ENCODE measurements at regions not wholly inside any gene's neighbourhood (a gene's known extent, or its start where the extent isn't known, plus 50 kb on each side); places are given as distances from the start of the nearest gene placed in this dataset.
"Not testable (repeated sequence)": the region's sequence is repeated elsewhere in the genome, so short reads cannot be mapped to it uniquely, and the experiment has no call there.

DNA sequence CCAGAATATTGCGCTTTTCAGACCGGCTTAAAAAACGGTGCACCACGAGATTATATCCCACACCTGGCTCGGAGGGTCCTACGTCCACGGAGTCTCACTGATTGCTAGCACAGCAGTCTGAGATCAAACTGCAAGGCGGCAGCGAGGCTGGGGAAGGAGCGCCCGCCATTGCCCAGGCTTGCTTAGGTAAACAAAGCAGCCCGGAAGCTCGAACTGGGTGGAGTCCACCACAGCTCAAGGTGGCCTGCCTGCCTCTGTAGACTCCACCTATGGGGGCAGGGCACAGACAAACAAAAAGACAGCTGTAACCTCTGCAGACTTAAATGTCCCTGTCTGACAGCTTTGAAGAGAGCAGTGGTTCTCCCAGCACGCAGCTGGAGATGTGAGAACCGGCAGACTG is 344.7 kb downstream of the RAP2B start:
- not testable (repeated sequence) for H3K4me1 ChIP-seq (ENCODE audit: control insufficient read depth in 2 of 2, insufficient read depth in 1 of 2, low read depth in 1 of 2, low read length in 2 of 2); H2BK15ac ChIP-seq (ENCODE audit: low read length); H3K4ac ChIP-seq (ENCODE audit: low read length)

DNA sequence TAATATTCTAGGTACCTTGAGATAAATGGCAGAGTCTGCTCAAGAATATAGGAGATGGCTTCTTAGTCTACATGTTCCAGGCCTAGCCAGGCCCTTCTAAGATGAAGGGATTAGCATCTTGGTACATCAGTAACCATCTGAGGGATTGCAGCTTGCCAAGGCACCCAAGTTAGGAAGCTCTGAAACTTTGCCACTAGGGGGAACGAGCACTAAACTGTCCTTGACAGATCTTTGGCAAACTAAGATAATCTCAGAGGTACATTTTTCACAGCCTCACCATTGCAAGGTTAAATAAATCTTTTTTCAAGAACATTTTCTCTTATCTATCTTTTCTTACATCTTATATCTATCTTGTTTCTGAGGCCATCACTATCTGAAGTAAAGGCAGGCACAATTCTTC is 351.2 kb downstream of the RAP2B start:
- Histone ChIP-seq H3K18ac (ENCODE audit: low read length) (no peak overlapping the region), H2BK12ac (ENCODE audit: low read length) (no peak overlapping the region), H3K23ac (ENCODE audit: low read depth, low read length, poor library complexity) (no peak overlapping the region), H3K27me3 (ENCODE audit: control insufficient read depth in 3 of 3, insufficient read depth in 3 of 3, low read depth in 1 of 3, low read length in 3 of 3) (no peaks in the 10 kb centered on the region), H3K4ac (ENCODE audit: low read length) (no peak overlapping the region), H4K8ac (ENCODE audit: low read depth, low read length) (no peak overlapping the region), H2BK5ac (ENCODE audit: low read length) (no peak overlapping the region), H3K4me3 (ENCODE audit: low read length in 2 of 2) (no peak overlapping the region), H3K27ac (replicated peaks; ENCODE audit: low read length) (no peak overlapping the region), H3K14ac (ENCODE audit: low read length) (no peak overlapping the region), H3K36me3 (replicated peaks in 1 of 2; ENCODE audit: control insufficient read depth in 2 of 2, insufficient read depth in 2 of 2, low read length in 2 of 2) (no peaks in the 10 kb centered on the region), H3K79me1 (ENCODE audit: low read depth, low read length) (no peaks in the 10 kb centered on the region), H3K4me2 (ENCODE audit: insufficient read depth, low read length, poor library complexity, severe bottlenecking) (no peak overlapping the region), H3K4me1 (ENCODE audit: control insufficient read depth in 2 of 2, insufficient read depth in 1 of 2, low read depth in 1 of 2, low read length in 2 of 2) (no peaks in the 10 kb centered on the region), H2BK15ac (ENCODE audit: low read length) (no peak overlapping the region), H3K9me3 (replicated peaks in 1 of 2; ENCODE audit: control insufficient read depth in 2 of 2, insufficient read depth in 1 of 2, low read depth in 1 of 2, low read length in 2 of 2) (no peaks in the 10 kb centered on the region), H4K91ac (ENCODE audit: low read depth, low read length, poor library complexity) (no peak overlapping the region), H2AK5ac (ENCODE audit: low read depth, low read length) (no peak overlapping the region), H2AFZ (ENCODE audit: low read length) (no peak overlapping the region), H2BK120ac (ENCODE audit: low read depth, low read length) (no peak overlapping the region), H3K9ac (ENCODE audit: low read depth, low read length, poor library complexity) (no peak overlapping the region)
- no CpG with 5 or more reads among the region's 1 CpG for WGBS, 2 donors (ENCODE audit: extremely low coverage in 2 of 2, insufficient read length in 2 of 2, insufficient replicate concordance in 1 of 2)
- no peak for DNase-seq (ENCODE audit: low spot score)

More for the DNA sequence above, 344.7 kb downstream of the RAP2B start:
- H3K23ac ChIP-seq (ENCODE audit: low read depth, low read length, poor library complexity); H3K27me3 ChIP-seq (ENCODE audit: control insufficient read depth in 3 of 3, insufficient read depth in 3 of 3, low read depth in 1 of 3, low read length in 3 of 3); H3K14ac ChIP-seq (ENCODE audit: low read length); H3K36me3 ChIP-seq (replicated peaks in 1 of 2; ENCODE audit: control insufficient read depth in 2 of 2, insufficient read depth in 2 of 2, low read length in 2 of 2); H4K91ac ChIP-seq (ENCODE audit: low read depth, low read length, poor library complexity); H3K79me1 ChIP-seq (ENCODE audit: low read depth, low read length); DNase-seq (ENCODE audit: low spot score); H3K9ac ChIP-seq (ENCODE audit: low read depth, low read length, poor library complexity); H2BK120ac ChIP-seq (ENCODE audit: low read depth, low read length); H3K9me3 ChIP-seq (replicated peaks in 1 of 2; ENCODE audit: control insufficient read depth in 2 of 2, insufficient read depth in 1 of 2, low read depth in 1 of 2, low read length in 2 of 2); H3K4me3 ChIP-seq (ENCODE audit: low read length in 2 of 2); H2BK12ac ChIP-seq (ENCODE audit: low read length); H2AK5ac ChIP-seq (ENCODE audit: low read depth, low read length); H3K18ac ChIP-seq (ENCODE audit: low read length); H4K8ac ChIP-seq (ENCODE audit: low read depth, low read length); H2BK5ac ChIP-seq (ENCODE audit: low read length); H3K4me2 ChIP-seq (ENCODE audit: insufficient read depth, low read length, poor library complexity, severe bottlenecking); H3K27ac ChIP-seq (replicated peaks; ENCODE audit: low read length); H2AFZ ChIP-seq (ENCODE audit: low read length): not testable (repeated sequence)
- no CpG with 5 or more reads among the region's 15 CpGs for WGBS, 2 donors (ENCODE audit: extremely low coverage in 2 of 2, insufficient read length in 2 of 2, insufficient replicate concordance in 1 of 2)

DNA sequence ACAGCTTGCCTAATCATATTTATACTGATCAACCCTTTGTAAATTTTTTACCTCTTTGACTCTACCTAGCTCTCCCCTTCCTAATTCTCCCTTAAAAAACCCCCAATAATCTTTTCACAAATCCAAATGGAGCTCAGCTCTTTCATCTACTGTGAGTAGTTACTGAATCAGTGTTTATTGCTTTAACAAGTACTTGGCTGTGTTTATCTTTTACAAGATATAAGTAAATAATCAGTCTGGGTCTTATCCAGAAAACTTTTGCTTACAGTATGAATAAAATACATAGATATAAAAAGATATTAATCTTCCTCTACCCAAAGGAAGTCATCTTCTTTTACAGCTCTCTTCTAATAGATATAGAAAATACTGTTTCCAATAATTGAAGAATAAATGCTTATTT is 366.4 kb downstream of the RAP2B start:
- Histone ChIP-seq H2AFZ (ENCODE audit: low read length) (no peak overlapping the region), H3K23ac (ENCODE audit: low read depth, low read length, poor library complexity) (no peak overlapping the region), H2BK12ac (ENCODE audit: low read length) (no peak overlapping the region), H3K4me1 (ENCODE audit: control insufficient read depth in 2 of 2, insufficient read depth in 1 of 2, low read depth in 1 of 2, low read length in 2 of 2) (no peaks in the 10 kb centered on the region), H2BK120ac (ENCODE audit: low read depth, low read length) (no peak overlapping the region), H4K8ac (ENCODE audit: low read depth, low read length) (no peak overlapping the region), H3K18ac (ENCODE audit: low read length) (no peak overlapping the region), H3K4ac (ENCODE audit: low read length) (no peak overlapping the region), H3K9ac (ENCODE audit: low read depth, low read length, poor library complexity) (no peak overlapping the region), H3K27ac (replicated peaks; ENCODE audit: low read length) (no peak overlapping the region), H2AK5ac (ENCODE audit: low read depth, low read length) (no peak overlapping the region), H3K36me3 (replicated peaks in 1 of 2; ENCODE audit: control insufficient read depth in 2 of 2, insufficient read depth in 2 of 2, low read length in 2 of 2) (no peaks in the 10 kb centered on the region), H3K4me3 (ENCODE audit: low read length in 2 of 2) (no peak overlapping the region), H4K91ac (ENCODE audit: low read depth, low read length, poor library complexity) (no peak overlapping the region), H2BK15ac (ENCODE audit: low read length) (no peak overlapping the region), H3K79me1 (ENCODE audit: low read depth, low read length) (no peaks in the 10 kb centered on the region), H3K14ac (ENCODE audit: low read length) (no peak overlapping the region), H3K27me3 (ENCODE audit: control insufficient read depth in 3 of 3, insufficient read depth in 3 of 3, low read depth in 1 of 3, low read length in 3 of 3) (no peaks in the 10 kb centered on the region), H3K9me3 (replicated peaks in 1 of 2; ENCODE audit: control insufficient read depth in 2 of 2, insufficient read depth in 1 of 2, low read depth in 1 of 2, low read length in 2 of 2) (no peaks in the 10 kb centered on the region), H2BK5ac (ENCODE audit: low read length) (no peak overlapping the region), H3K4me2 (ENCODE audit: insufficient read depth, low read length, poor library complexity, severe bottlenecking) (no peak overlapping the region)
- DNase-seq (ENCODE audit: low spot score) = no peak

DNA sequence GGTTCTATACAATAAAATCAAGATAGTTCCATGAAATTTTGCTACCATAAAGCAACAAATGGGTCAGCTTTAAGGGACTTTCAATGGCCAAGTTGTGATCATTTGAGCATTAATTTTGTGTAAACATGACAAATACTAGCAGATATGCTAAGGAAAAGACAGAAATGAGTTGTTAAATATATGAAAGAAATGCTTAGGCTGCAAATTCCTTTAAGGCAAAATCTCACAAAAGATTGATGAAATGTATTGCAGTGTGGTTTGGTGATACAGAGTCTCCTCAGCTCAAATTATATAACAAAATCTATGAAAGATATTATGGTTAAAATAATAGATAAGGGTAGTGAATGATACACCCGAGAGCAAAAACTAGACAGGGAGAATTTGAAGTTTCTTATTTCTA is 377.2 kb downstream of the RAP2B start:
- Histone ChIP-seq H2BK5ac (ENCODE audit: low read length) (no peak overlapping the region), H2AFZ (ENCODE audit: low read length) (no peak overlapping the region), H3K14ac (ENCODE audit: low read length) (no peak overlapping the region), H3K18ac (ENCODE audit: low read length) (no peak overlapping the region), H3K4ac (ENCODE audit: low read length) (no peak overlapping the region), H3K79me1 (ENCODE audit: low read depth, low read length) (no peaks in the 10 kb centered on the region), H3K27me3 (ENCODE audit: control insufficient read depth in 3 of 3, insufficient read depth in 3 of 3, low read depth in 1 of 3, low read length in 3 of 3) (no peaks in the 10 kb centered on the region), H3K9ac (ENCODE audit: low read depth, low read length, poor library complexity) (no peak overlapping the region), H3K9me3 (replicated peaks in 1 of 2; ENCODE audit: control insufficient read depth in 2 of 2, insufficient read depth in 1 of 2, low read depth in 1 of 2, low read length in 2 of 2) (no peaks in the 10 kb centered on the region), H4K91ac (ENCODE audit: low read depth, low read length, poor library complexity) (no peak overlapping the region), H3K27ac (replicated peaks; ENCODE audit: low read length) (no peak overlapping the region), H3K4me1 (ENCODE audit: control insufficient read depth in 2 of 2, insufficient read depth in 1 of 2, low read depth in 1 of 2, low read length in 2 of 2) (no peaks in the 10 kb centered on the region), H3K23ac (ENCODE audit: low read depth, low read length, poor library complexity) (no peak overlapping the region), H2BK15ac (ENCODE audit: low read length) (no peak overlapping the region), H3K36me3 (replicated peaks in 1 of 2; ENCODE audit: control insufficient read depth in 2 of 2, insufficient read depth in 2 of 2, low read length in 2 of 2) (no peaks in the 10 kb centered on the region), H3K4me3 (ENCODE audit: low read length in 2 of 2) (no peak overlapping the region), H2AK5ac (ENCODE audit: low read depth, low read length) (no peak overlapping the region), H2BK12ac (ENCODE audit: low read length) (no peak overlapping the region), H3K4me2 (ENCODE audit: insufficient read depth, low read length, poor library complexity, severe bottlenecking) (no peak overlapping the region), H4K8ac (ENCODE audit: low read depth, low read length) (no peak overlapping the region), H2BK120ac (ENCODE audit: low read depth, low read length) (no peak overlapping the region)
- DNase-seq (ENCODE audit: low spot score) = no peak
- WGBS, 2 donors (ENCODE audit: extremely low coverage in 2 of 2, insufficient read length in 2 of 2, insufficient replicate concordance in 1 of 2) = no CpG with 5 or more reads among the region's 1 CpG
